SU-DHL-6 (cell line): ENCODE measurements at regions not wholly inside any gene's neighbourhood (a gene's known extent, or its start where the extent isn't known, plus 50 kb on each side); places are given as distances from the start of the nearest gene placed in this dataset.

Experiments used
- H2AFZ ChIP-seq: fragments of 200-600 bp; sonication (generic); 2 replicates; pipeline ENCODE4 v1.6.1; 2014; ENCODE audit warnings: low read depth, mild to moderate bottlenecking, moderate library complexity, mixed read lengths, antibody characterized with exemption, low read length; ENCODE audit not compliant: severe bottlenecking
- H3F3A ChIP-seq: fragments of 200-600 bp; shearing (Covaris generic); 2 replicates; pipeline ENCODE4 v1.6.0; 2016; ENCODE audit warnings: antibody characterized with exemption, mild to moderate bottlenecking; ENCODE audit not compliant: insufficient read depth
- H3K27ac ChIP-seq: fragments of 200-600 bp; sonication (generic); 2 replicates; pipeline ENCODE4 v1.5.1; 2016; ENCODE audit warnings: low read depth, mild to moderate bottlenecking, low read length, moderate library complexity, mixed read lengths
- H3K27me3 ChIP-seq: fragments of 200-600 bp; sonication (generic), shearing (Covaris generic); 2 replicates; pipeline ENCODE4 v1.6.0; 2014; ENCODE audit warnings: mild to moderate bottlenecking, low read length
- H3K36me3 ChIP-seq: fragments of 200-600 bp; sonication (generic); 2 replicates; pipeline ENCODE4 v1.6.1; 2014; ENCODE audit warnings: mild to moderate bottlenecking, low read length, mixed read lengths
- H3K4me2 ChIP-seq: fragments of 300-600, 200-600 bp; shearing (Covaris generic), sonication (generic); 2 replicates; pipeline ENCODE4 v1.6.0; 2014; ENCODE audit warnings: low read length, low read depth, mild to moderate bottlenecking; ENCODE audit not compliant: poor library complexity, severe bottlenecking
- H3K4me3 ChIP-seq: fragments of 200-600 bp; sonication (generic); 2 replicates; pipeline ENCODE4 v1.5.1; 2014; ENCODE audit warnings: antibody characterized with exemption, low read length, mild to moderate bottlenecking, mixed read lengths; ENCODE audit not compliant: insufficient read depth, poor library complexity, severe bottlenecking
- H3K79me2 ChIP-seq: fragments of 200-600 bp; sonication (generic); 2 replicates; pipeline ENCODE4 v1.6.1; 2014; ENCODE audit warnings: mild to moderate bottlenecking, low read length, moderate library complexity; ENCODE audit not compliant: insufficient read depth
- H3K9ac ChIP-seq: fragments of 200-600 bp; sonication (generic); 2 replicates; pipeline ENCODE4 v1.7.0; 2014; ENCODE audit warnings: mild to moderate bottlenecking, low read length
- H3K9me2 ChIP-seq: fragments of 200-600 bp; sonication (generic); replicated peaks from 2 replicates; pipeline ENCODE4 v1.6.1; 2014; ENCODE audit warnings: low read length; ENCODE audit not compliant: insufficient read depth
- H3K9me3 ChIP-seq: fragments of 200-600 bp; sonication (generic); 2 replicates; pipeline ENCODE4 v1.6.1; 2014; ENCODE audit warnings: low read length, mixed read lengths; ENCODE audit not compliant: insufficient read depth
- H4K20me1 ChIP-seq: fragments of 200-600 bp; sonication (generic); 2 replicates; pipeline ENCODE4 v1.6.1; 2014; ENCODE audit warnings: low read depth, mild to moderate bottlenecking, antibody characterized with exemption, low read length, moderate library complexity, mixed read lengths
- EZH2phosphoT487 ChIP-seq: fragments of 200-600 bp; sonication (generic), shearing (Covaris generic); conservative IDR thresholded peaks from 2 replicates; pipeline ENCODE4 v1.6.1; 2018; ENCODE audit warnings: mild to moderate bottlenecking, antibody characterized with exemption, low read length, moderate library complexity, mixed read lengths
- TF ChIP-seq, protein P1 (sequence below): fragments of 200-600 bp; sonication (generic); IDR thresholded peaks from one replicate; pipeline ENCODE4 v1.5.1; 2017; ENCODE audit warnings: antibody characterized with exemption, mild to moderate bottlenecking, low read length, moderate library complexity; ENCODE audit not compliant: insufficient read depth, poor library complexity, severe bottlenecking

- TF ChIP-seq, protein P1, sequence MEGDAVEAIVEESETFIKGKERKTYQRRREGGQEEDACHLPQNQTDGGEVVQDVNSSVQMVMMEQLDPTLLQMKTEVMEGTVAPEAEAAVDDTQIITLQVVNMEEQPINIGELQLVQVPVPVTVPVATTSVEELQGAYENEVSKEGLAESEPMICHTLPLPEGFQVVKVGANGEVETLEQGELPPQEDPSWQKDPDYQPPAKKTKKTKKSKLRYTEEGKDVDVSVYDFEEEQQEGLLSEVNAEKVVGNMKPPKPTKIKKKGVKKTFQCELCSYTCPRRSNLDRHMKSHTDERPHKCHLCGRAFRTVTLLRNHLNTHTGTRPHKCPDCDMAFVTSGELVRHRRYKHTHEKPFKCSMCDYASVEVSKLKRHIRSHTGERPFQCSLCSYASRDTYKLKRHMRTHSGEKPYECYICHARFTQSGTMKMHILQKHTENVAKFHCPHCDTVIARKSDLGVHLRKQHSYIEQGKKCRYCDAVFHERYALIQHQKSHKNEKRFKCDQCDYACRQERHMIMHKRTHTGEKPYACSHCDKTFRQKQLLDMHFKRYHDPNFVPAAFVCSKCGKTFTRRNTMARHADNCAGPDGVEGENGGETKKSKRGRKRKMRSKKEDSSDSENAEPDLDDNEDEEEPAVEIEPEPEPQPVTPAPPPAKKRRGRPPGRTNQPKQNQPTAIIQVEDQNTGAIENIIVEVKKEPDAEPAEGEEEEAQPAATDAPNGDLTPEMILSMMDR: no peak
- no peak for TF ChIP-seq EZH2phosphoT487
- Histone ChIP-seq H3F3A (no peaks in the 10 kb centered on the region), H3K27ac (no peak overlapping the region), H3K9me2 (no peaks in the 10 kb centered on the region), H3K9me3 (no peaks in the 10 kb centered on the region), H3K4me2 (no peak overlapping the region), H3K36me3 (no peaks in the 10 kb centered on the region), H3K79me2 (no peaks in the 10 kb centered on the region), H4K20me1 (no peaks in the 10 kb centered on the region), H3K4me3 (no peak overlapping the region), H3K27me3 (no peaks in the 10 kb centered on the region), H2AFZ (no peak overlapping the region), H3K9ac (no peak overlapping the region)
These were observed 117.8 kb upstream of the NXT1 start for GRCh38 chr20:23232679-23233308.

- H3K27ac ChIP-seq: no peak overlapping the region
These were observed 118.4 kb upstream of the NXT1 start for GRCh38 chr20:23232219-23232581.

GRCh38 chr20:23231561-23232218, 118.9 kb upstream of the NXT1 start:
- Histone ChIP-seq H3K4me3 (no peak overlapping the region), H3K9me3 (no peaks in the 10 kb centered on the region), H3K79me2 (no peaks in the 10 kb centered on the region), H3K4me2 (no peak overlapping the region), H3F3A (no peaks in the 10 kb centered on the region), H3K9ac (no peak overlapping the region), H3K9me2 (no peaks in the 10 kb centered on the region), H2AFZ (no peak overlapping the region), H3K27me3 (no peaks in the 10 kb centered on the region), H4K20me1 (no peaks in the 10 kb centered on the region), H3K27ac (no peak overlapping the region), H3K36me3 (no peaks in the 10 kb centered on the region)
- no peak for TF ChIP-seq EZH2phosphoT487
- TF ChIP-seq, protein P1: no peak

More at GRCh38 chr20:23232219-23232581, 118.4 kb upstream of the NXT1 start:
- Histone ChIP-seq H3K9me2 (no peaks in the 10 kb centered on the region), H3K4me2 (no peak overlapping the region), H3K9me3 (no peaks in the 10 kb centered on the region), H4K20me1 (no peaks in the 10 kb centered on the region), H3K36me3 (no peaks in the 10 kb centered on the region), H3K79me2 (no peaks in the 10 kb centered on the region), H3F3A (no peaks in the 10 kb centered on the region), H2AFZ (no peak overlapping the region), H3K4me3 (no peak overlapping the region), H3K9ac (no peak overlapping the region), H3K27me3 (no peaks in the 10 kb centered on the region)
- TF ChIP-seq, protein P1: no peak
- TF ChIP-seq EZH2phosphoT487: no peak
